ENCODE measurements at regions not wholly inside any gene's neighbourhood (a gene's known extent, or its start where the extent isn't known, plus 50 kb on each side); places are given as distances from the start of the nearest gene placed in this dataset.

- ATAC-seq (ENCODE audit: low read depth) (no peak), DNase-seq (no peak)
- Mint-ChIP-seq H3K9me3 (peaks cover 6% of the 10 kb centered on the region), H3K27ac (no peak overlapping the region), H3K27me3 (no peaks in the 10 kb centered on the region), H3K4me1 (no peaks in the 10 kb centered on the region), H3K4me3 (no peak overlapping the region), H3K36me3 (ENCODE audit: low read depth) (no peaks in the 10 kb centered on the region)
- intact Hi-C loops (cut with micrococcal nuclease): no loop called here
- ChIA-PET CTCF (no interaction called here), POLR2A (no interaction called here)
- TF ChIP-seq, protein P1, sequence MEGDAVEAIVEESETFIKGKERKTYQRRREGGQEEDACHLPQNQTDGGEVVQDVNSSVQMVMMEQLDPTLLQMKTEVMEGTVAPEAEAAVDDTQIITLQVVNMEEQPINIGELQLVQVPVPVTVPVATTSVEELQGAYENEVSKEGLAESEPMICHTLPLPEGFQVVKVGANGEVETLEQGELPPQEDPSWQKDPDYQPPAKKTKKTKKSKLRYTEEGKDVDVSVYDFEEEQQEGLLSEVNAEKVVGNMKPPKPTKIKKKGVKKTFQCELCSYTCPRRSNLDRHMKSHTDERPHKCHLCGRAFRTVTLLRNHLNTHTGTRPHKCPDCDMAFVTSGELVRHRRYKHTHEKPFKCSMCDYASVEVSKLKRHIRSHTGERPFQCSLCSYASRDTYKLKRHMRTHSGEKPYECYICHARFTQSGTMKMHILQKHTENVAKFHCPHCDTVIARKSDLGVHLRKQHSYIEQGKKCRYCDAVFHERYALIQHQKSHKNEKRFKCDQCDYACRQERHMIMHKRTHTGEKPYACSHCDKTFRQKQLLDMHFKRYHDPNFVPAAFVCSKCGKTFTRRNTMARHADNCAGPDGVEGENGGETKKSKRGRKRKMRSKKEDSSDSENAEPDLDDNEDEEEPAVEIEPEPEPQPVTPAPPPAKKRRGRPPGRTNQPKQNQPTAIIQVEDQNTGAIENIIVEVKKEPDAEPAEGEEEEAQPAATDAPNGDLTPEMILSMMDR (IDR thresholded peaks at IDR 0.05): no peak
These were observed 932.5 kb upstream of the MIR17HG start for GRCh38 chr13:90414691-90415596.

DNA sequence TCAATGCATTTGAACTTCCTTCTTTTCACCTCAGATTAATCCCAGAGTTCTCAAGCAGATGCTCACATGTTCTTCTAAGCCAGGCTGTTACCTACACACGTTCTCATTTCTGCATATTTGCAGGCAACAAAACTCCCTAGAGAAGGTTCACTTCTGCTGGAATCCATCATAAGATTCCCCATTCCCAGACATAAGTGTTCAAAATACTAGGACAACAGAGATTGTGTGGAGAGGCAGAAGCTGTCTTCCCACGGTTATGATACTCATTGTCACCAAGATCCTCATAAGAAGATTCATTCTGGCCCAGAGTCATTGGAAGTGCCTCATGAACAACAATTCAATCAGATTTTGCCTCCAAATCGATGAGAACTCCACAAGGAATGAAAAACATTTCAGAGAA lies 931.6 kb upstream of the MIR17HG start:
- ATAC-seq (ENCODE audit: low read depth) (no peak), DNase-seq (no peak)
- POLR2A ChIA-PET: no interaction called here
- H3K4me1 Mint-ChIP-seq: no peaks in the 10 kb centered on the region
- TF ChIP-seq, protein P1 (IDR thresholded peaks at IDR 0.05): no peak
- H3K27ac Mint-ChIP-seq: no peak overlapping the region
- H3K27me3 Mint-ChIP-seq: no peaks in the 10 kb centered on the region
- intact Hi-C loops (cut with micrococcal nuclease): no loop called here
- CTCF ChIA-PET: no interaction called here
- no peak overlapping the region for H3K4me3 Mint-ChIP-seq
- H3K9me3 Mint-ChIP-seq: peaks cover 4% of the 10 kb centered on the region
- no peaks in the 10 kb centered on the region for H3K36me3 Mint-ChIP-seq (ENCODE audit: low read depth)

- no peak overlapping the region for H3K27ac Mint-ChIP-seq
- intact Hi-C loops (cut with micrococcal nuclease): no loop called here
- TF ChIP-seq, protein P1 (IDR thresholded peaks at IDR 0.05): no peak
These were observed 931.0 kb upstream of the MIR17HG start for GRCh38 chr13:90416519-90416918.

DNA sequence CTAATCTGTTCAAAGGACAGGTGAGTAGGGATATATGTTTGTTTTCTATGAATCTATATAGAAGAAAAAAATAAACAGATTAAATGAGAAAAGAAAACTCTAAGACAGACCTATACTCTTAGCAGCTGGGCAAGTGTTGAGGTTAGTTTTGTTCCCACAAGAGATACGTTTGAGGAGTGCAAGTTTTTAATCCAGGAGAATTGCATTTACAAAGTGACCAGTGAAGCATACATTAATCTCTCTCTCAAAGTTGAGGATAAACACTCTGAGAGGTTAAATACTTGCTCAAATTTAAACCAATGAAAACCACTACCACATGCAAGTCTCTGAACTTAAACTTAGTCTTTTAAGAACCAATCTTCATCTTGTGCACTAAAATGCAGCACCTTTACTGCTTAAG lies 930.5 kb upstream of the MIR17HG start:
- DNase-seq (no peak), ATAC-seq (ENCODE audit: low read depth) (no peak)
- TF ChIP-seq, protein P1 (IDR thresholded peaks at IDR 0.05): no peak
- Mint-ChIP-seq H3K9me3 (peaks cover 4% of the 10 kb centered on the region), H3K4me1 (no peaks in the 10 kb centered on the region), H3K36me3 (ENCODE audit: low read depth) (no peaks in the 10 kb centered on the region), H3K27ac (no peak overlapping the region), H3K4me3 (no peak overlapping the region), H3K27me3 (no peaks in the 10 kb centered on the region)
- ChIA-PET CTCF (no interaction called here), POLR2A (no interaction called here)
- intact Hi-C loops (cut with micrococcal nuclease): no loop called here

More at GRCh38 chr13:90416519-90416918, 931.0 kb upstream of the MIR17HG start:
- H3K36me3 Mint-ChIP-seq (ENCODE audit: low read depth): no peaks in the 10 kb centered on the region
- ChIA-PET CTCF (no interaction called here), POLR2A (no interaction called here)
- no peaks in the 10 kb centered on the region for H3K27me3 Mint-ChIP-seq
- no peak for ATAC-seq (ENCODE audit: low read depth)
- H3K9me3 Mint-ChIP-seq: peaks cover 4% of the 10 kb centered on the region
- no peak overlapping the region for H3K4me3 Mint-ChIP-seq
- no peaks in the 10 kb centered on the region for H3K4me1 Mint-ChIP-seq
- DNase-seq: no peak

- intact Hi-C loops (cut with micrococcal nuclease): no loop called here
- CTCF ChIA-PET: no interaction called here
- no peaks in the 10 kb centered on the region for H3K27me3 Mint-ChIP-seq
- H3K36me3 Mint-ChIP-seq (ENCODE audit: low read depth): no peaks in the 10 kb centered on the region
- POLR2A ChIA-PET: no interaction called here
- H3K4me1 Mint-ChIP-seq: no peaks in the 10 kb centered on the region
- no peaks in the 10 kb centered on the region for H3K9me3 Mint-ChIP-seq
- no peak overlapping the region for H3K27ac Mint-ChIP-seq
- no peak for ATAC-seq (ENCODE audit: low read depth)
- no peak overlapping the region for H3K4me3 Mint-ChIP-seq
- DNase-seq: no peak
- TF ChIP-seq, protein P1 (IDR thresholded peaks at IDR 0.05): no peak
These were observed 926.8 kb upstream of the MIR17HG start for GRCh38 chr13:90420683-90421082.
